Chondrocyte (in vitro differentiated cells): ENCODE measurements at regions not wholly inside any gene's neighbourhood (a gene's known extent, or its start where the extent isn't known, plus 50 kb on each side); places are given as distances from the start of the nearest gene placed in this dataset.

Experiments
- DNase-seq: peaks from one replicate; pipeline ENCODE4 v3.0.0; 2021; ENCODE audit warnings: mixed read lengths, low spot score
- H3K27ac Mint-ChIP-seq: one replicate; pipeline ENCODE4 v1.8.0; 2021; ENCODE audit warnings: mild to moderate bottlenecking, moderate library complexity, mixed read lengths; ENCODE audit not compliant: unreplicated experiment
- H3K27me3 Mint-ChIP-seq: 2 replicates; pipeline ENCODE4 v1.8.0; 2021; ENCODE audit warnings: low read depth, mixed read lengths
- H3K36me3 Mint-ChIP-seq: 2 replicates; pipeline ENCODE4 v1.8.0; 2021; ENCODE audit warnings: low read depth, mixed read lengths
- H3K4me1 Mint-ChIP-seq: 2 replicates; pipeline ENCODE4 v1.8.0; 2021; ENCODE audit warnings: low read depth, mild to moderate bottlenecking, mixed read lengths
- H3K4me3 Mint-ChIP-seq: one replicate; pipeline ENCODE4 v1.8.0; 2021; ENCODE audit warnings: mild to moderate bottlenecking, moderate library complexity, mixed read lengths; ENCODE audit not compliant: unreplicated experiment
- H3K9me3 Mint-ChIP-seq: 2 replicates; pipeline ENCODE4 v1.8.0; 2021; ENCODE audit warnings: low read depth, mixed read lengths
- TF ChIP-seq, protein P1 (sequence below): fragments of 200-600 bp; sonication (generic); IDR thresholded peaks from 2 replicates; pipeline ENCODE4 v1.5.0; 2021; ENCODE audit warnings: antibody characterized with exemption, mild to moderate bottlenecking, moderate library complexity

DNA sequence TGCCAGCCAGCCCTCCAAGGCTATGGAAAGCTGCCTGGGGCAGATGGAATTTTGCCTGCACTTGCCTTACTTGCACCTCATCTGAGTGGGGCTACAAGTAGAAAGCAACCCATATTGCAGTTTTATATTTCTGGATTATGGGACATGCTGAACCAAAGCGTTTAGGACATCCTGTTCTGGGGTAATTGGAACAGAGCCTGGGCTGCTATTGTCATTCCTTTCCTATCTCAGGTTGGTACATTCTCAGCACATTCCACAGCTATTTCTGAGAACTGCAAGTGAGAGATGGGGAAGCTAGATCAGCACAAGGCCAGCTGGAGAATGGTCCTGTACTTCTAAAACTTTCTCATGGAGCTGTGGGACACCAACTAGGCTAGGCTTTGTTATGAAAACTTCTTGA is 713.8 kb downstream of the KCNT2 start:
- Mint-ChIP-seq H3K4me1 (peaks cover 24% of the 10 kb centered on the region), H3K27me3 (peaks cover 2% of the 10 kb centered on the region), H3K4me3 (no peak overlapping the region), H3K27ac (no peak overlapping the region), H3K9me3 (peaks cover 5% of the 10 kb centered on the region), H3K36me3 (peaks cover 3% of the 10 kb centered on the region)
- no peak for DNase-seq
- TF ChIP-seq, protein P1, sequence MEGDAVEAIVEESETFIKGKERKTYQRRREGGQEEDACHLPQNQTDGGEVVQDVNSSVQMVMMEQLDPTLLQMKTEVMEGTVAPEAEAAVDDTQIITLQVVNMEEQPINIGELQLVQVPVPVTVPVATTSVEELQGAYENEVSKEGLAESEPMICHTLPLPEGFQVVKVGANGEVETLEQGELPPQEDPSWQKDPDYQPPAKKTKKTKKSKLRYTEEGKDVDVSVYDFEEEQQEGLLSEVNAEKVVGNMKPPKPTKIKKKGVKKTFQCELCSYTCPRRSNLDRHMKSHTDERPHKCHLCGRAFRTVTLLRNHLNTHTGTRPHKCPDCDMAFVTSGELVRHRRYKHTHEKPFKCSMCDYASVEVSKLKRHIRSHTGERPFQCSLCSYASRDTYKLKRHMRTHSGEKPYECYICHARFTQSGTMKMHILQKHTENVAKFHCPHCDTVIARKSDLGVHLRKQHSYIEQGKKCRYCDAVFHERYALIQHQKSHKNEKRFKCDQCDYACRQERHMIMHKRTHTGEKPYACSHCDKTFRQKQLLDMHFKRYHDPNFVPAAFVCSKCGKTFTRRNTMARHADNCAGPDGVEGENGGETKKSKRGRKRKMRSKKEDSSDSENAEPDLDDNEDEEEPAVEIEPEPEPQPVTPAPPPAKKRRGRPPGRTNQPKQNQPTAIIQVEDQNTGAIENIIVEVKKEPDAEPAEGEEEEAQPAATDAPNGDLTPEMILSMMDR, result no peak

- TF ChIP-seq, protein P1, result peak; percentile 46
- Mint-ChIP-seq H3K4me1 (no peaks in the 10 kb centered on the region), H3K4me3 (no peak overlapping the region), H3K27me3 (peaks cover 2% of the 10 kb centered on the region), H3K9me3 (peaks cover 4% of the 10 kb centered on the region), H3K27ac (no peak overlapping the region), H3K36me3 (peaks cover 4% of the 10 kb centered on the region)
- no peak for DNase-seq
Measured at GRCh38 chr1:195886000-195886399, 722.2 kb downstream of the KCNT2 start.

GRCh38 chr1:195878478-195878877 is 729.8 kb downstream of the KCNT2 start:
- Mint-ChIP-seq H3K4me1 (no peaks in the 10 kb centered on the region), H3K27ac (no peak overlapping the region), H3K4me3 (no peak overlapping the region), H3K27me3 (no peaks in the 10 kb centered on the region), H3K9me3 (peaks cover 10% of the 10 kb centered on the region), H3K36me3 (no peaks in the 10 kb centered on the region)
- TF ChIP-seq, protein P1, result no peak
- no peak for DNase-seq

DNA sequence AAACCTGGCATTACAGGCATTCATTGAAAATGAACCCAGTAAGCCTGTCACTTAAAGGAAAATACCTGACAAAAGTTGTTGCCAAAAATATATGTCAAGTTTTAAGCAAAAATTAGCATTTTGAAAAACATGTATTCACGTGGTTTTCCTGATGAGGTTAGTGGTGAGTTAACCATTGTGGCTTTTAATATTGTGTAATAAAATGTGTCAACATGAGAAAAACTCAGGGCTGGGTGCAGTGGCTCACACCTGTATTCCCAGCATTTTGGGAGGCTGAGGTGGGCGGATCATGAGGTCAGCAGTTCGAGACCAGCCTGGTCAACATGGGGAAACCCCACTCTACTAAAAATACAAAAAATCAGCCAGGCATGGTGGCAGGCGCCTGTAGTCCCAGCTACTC is 731.4 kb downstream of the KCNT2 start:
- DNase-seq, result no peak
- H3K27ac Mint-ChIP-seq, result no peak overlapping the region
- H3K27me3 Mint-ChIP-seq, result no peaks in the 10 kb centered on the region
- H3K4me3 Mint-ChIP-seq, result no peak overlapping the region
- peaks cover 9% of the 10 kb centered on the region for H3K9me3 Mint-ChIP-seq
- H3K36me3 Mint-ChIP-seq, result no peaks in the 10 kb centered on the region
- H3K4me1 Mint-ChIP-seq, result peaks cover 3% of the 10 kb centered on the region
- TF ChIP-seq, protein P1, result no peak

- Mint-ChIP-seq H3K27ac (no peak overlapping the region), H3K4me1 (peaks cover 3% of the 10 kb centered on the region), H3K27me3 (no peaks in the 10 kb centered on the region), H3K9me3 (peaks cover 4% of the 10 kb centered on the region), H3K4me3 (no peak overlapping the region), H3K36me3 (no peaks in the 10 kb centered on the region)
- DNase-seq, result no peak
- TF ChIP-seq, protein P1, result no peak
Measured at GRCh38 chr1:195872376-195872775, 735.9 kb downstream of the KCNT2 start.
